Small intestine (tissue), 7 donors: ENCODE measurements at regions not wholly inside any gene's neighbourhood (a gene's known extent, or its start where the extent isn't known, plus 50 kb on each side); places are given as distances from the start of the nearest gene placed in this dataset.

ENCODE experiments used
- DNase-seq, 2 donors: peaks; one replicate each; pipeline versions ENCODE4 v3.0.0 to v3.0.0-alpha.2; 2013
- FAIRE-seq: peaks from 2 replicates; lab custom pipeline; 2012; peaks lifted over from hg19 to GRCh38; lab: Jason Lieb, UNC
- H3K27ac ChIP-seq, 3 donors: one replicate each; pipeline ENCODE4 v1.5.1; 2013; ENCODE audit warnings: low read length in 2 of 3, mild to moderate bottlenecking in 2 of 3, control low read depth in 1 of 3, inconsistent platforms in 1 of 3, low read depth in 1 of 3, moderate library complexity in 1 of 3
- H3K27me3 ChIP-seq, 3 donors: one replicate each; pipeline ENCODE4 v1.6.1; 2013; ENCODE audit warnings: low read length in 3 of 3, inconsistent platforms in 1 of 3; ENCODE audit not compliant: control insufficient read depth in 3 of 3, insufficient read depth in 3 of 3
- H3K36me3 ChIP-seq, 3 donors: one replicate each; pipeline ENCODE4 v1.6.1; 2013; ENCODE audit warnings: low read length in 3 of 3, inconsistent platforms in 1 of 3, low read depth in 1 of 3, mild to moderate bottlenecking in 1 of 3, moderate library complexity in 1 of 3; ENCODE audit not compliant: control insufficient read depth in 3 of 3, insufficient read depth in 2 of 3
- H3K4me1 ChIP-seq, 3 donors: one replicate each; pipeline ENCODE4 v1.6.1; 2013; ENCODE audit warnings: low read length in 2 of 3, inconsistent platforms in 1 of 3, low read depth in 1 of 3, mild to moderate bottlenecking in 1 of 3, moderate library complexity in 1 of 3; ENCODE audit not compliant: control insufficient read depth in 3 of 3, insufficient read depth in 2 of 3
- H3K4me3 ChIP-seq, 3 donors: one replicate each; pipeline ENCODE4 v1.5.1; 2013; ENCODE audit warnings: low read length in 3 of 3, control low read depth in 1 of 3, inconsistent platforms in 1 of 3, low read depth in 1 of 3, mild to moderate bottlenecking in 1 of 3, moderate library complexity in 1 of 3
- H3K9me3 ChIP-seq, 2 donors: one replicate each; pipeline ENCODE4 v1.6.1; 2013; ENCODE audit warnings: low read depth in 1 of 2, low read length in 1 of 2; ENCODE audit not compliant: control insufficient read depth in 2 of 2, insufficient read depth in 1 of 2
- WGBS, 3 donors: extraction: QIAGEN DNeasy Blood & Tissue Kit; methylation state at CpG; one replicate each; pipeline ENCODE4 v1.1.7; 2013; 5-methylcytosine and 5-hydroxymethylcytosine counted together
- donor health status: healthy with polysubstance abuse.
- donor health status: control.
- donor health status: control.
- donor health status: Bipolar disorder and iron deficiency.
- donor health status: healthy.

DNA sequence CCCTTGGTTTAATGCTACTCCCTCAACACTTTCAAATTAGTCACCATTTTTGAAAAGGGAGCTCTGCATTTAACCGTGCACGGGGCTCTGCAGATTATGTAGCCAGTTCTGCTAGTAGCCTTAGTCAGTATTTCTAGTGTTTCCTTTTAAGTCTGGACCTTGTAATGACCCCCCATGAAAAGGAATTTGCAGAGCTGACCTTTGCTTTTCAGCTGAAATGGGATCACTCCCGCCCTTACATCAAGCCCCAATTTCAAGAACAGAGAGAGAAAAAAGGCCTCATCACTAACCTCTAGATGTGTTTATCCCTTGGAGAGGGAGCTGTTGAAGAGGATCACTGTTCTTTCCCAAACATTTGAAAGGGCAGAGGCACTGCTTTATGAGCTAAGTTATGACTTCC, 490.7 kb upstream of the BTBD3 start:
- FAIRE-seq = no peak
- H3K36me3 ChIP-seq = no peaks in the 10 kb centered on the region
- H3K4me3 ChIP-seq = no peak overlapping the region
- DNase-seq = no peak
- H3K9me3 ChIP-seq = no peaks in the 10 kb centered on the region
- H3K4me1 ChIP-seq = no peaks in the 10 kb centered on the region
- no peak overlapping the region for H3K27ac ChIP-seq
- 62 to 68% (median 65%) methylated on average over 3 of the region's 3 CpGs for WGBS, 3 donors
- H3K27me3 ChIP-seq = no peaks in the 10 kb centered on the region

DNA sequence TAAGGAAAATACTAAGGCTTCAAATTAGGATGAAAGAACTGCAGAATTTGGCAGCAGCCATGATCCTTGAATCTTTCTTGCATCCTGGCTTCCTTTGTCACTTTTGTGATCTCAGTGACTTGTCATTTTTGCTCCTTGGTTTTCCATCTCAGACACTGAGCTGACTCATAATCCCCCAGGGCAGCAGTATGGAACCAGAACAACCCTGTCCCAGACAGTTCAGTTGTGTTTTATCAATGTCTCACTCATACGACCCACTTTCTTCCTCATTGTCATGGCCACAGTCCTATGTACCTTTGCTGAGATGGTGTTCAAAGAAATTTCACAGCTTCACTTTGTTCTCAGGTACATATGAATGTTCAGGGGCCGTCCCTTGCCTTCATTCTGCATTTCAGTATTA, 488.5 kb upstream of the BTBD3 start:
- H3K27ac ChIP-seq = no peak overlapping the region
- H3K36me3 ChIP-seq = no peaks in the 10 kb centered on the region
- WGBS, 3 donors = 53 to 78% (median 64%) methylated on average over 2 of the region's 2 CpGs
- H3K9me3 ChIP-seq = no peaks in the 10 kb centered on the region
- no peaks in the 10 kb centered on the region for H3K27me3 ChIP-seq
- no peaks in the 10 kb centered on the region for H3K4me1 ChIP-seq
- DNase-seq = no peak
- no peak overlapping the region for H3K4me3 ChIP-seq
- no peak for FAIRE-seq

DNA sequence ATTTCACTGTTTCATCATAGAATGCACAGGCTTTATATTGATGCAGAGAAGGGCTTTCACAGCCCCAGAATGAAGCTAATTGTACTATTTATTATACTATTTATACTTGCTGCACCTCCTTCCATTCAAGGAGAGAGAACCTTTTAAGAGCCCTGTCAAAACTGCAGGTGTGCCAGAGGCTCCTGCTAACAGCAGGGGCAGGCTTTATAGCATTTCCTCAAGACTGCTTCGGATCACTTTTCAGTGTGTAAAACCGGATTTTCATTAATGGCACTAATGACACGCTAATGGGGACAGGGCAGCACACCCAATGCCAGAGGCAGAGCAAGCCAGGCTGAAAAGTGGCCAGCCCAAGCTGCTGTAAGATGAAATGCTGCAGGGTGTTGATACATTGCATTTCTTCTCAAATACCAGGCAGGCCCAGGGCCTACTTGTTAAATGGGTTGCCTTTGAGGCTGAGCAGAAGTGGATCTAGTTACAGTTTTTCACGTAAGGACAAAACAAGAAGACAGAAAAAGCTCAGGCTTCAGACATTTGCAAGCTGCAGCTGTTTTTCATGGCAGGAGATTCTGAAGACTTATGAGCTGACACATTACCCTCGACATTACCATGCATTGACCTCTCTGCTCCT, 487.7 kb upstream of the BTBD3 start:
- FAIRE-seq (no peak), DNase-seq (no peak)
- Histone ChIP-seq H3K4me3 (no peak overlapping the region), H3K27me3 (no peaks in the 10 kb centered on the region), H3K36me3 (no peaks in the 10 kb centered on the region), H3K9me3 (peaks cover 0 to 4% of the 10 kb centered on the region in 2 donors), H3K4me1 (no peaks in the 10 kb centered on the region), H3K27ac (no peak overlapping the region)
- WGBS, 3 donors = 66 to 81% (median 71%) methylated on average over 5 of the region's 5 CpGs

- no peaks in the 10 kb centered on the region for H3K4me1 ChIP-seq
- H3K4me3 ChIP-seq = no peak overlapping the region
- no peaks in the 10 kb centered on the region for H3K27me3 ChIP-seq
- no peaks in the 10 kb centered on the region for H3K36me3 ChIP-seq
- WGBS, 3 donors = 71 to 90% (median 77%) methylated on average over 3 of the region's 3 CpGs
- FAIRE-seq (no peak), DNase-seq (no peak)
- peaks cover 0 to 10% of the 10 kb centered on the region in 2 donors for H3K9me3 ChIP-seq
- no peak overlapping the region for H3K27ac ChIP-seq
These were observed 487.0 kb upstream of the BTBD3 start for GRCh38 chr20:11430652-11431051.

DNA sequence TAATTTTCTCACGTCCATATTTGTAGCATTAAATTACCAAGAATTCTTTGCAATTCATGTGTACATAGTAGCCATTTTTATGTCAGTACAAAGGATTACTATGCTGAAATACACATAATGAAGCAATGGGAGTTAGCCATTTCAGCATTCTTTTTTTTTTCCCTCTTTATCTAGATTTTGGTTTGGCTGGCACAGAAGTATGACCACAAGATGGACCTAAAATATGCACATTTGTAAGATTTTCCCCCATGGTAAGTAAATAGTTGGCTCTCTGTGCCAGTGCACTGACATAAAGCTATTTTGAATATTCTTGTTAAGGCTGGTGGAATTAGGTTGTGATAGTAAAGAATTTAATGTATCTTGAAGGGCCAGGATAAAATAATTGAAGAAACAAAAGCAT, 486.1 kb upstream of the BTBD3 start:
- Histone ChIP-seq H3K27ac (no peak overlapping the region), H3K36me3 (no peaks in the 10 kb centered on the region), H3K4me3 (no peak overlapping the region), H3K4me1 (no peaks in the 10 kb centered on the region), H3K9me3 (peaks cover 0 to 19% of the 10 kb centered on the region in 2 donors), H3K27me3 (no peaks in the 10 kb centered on the region)
- no peak for FAIRE-seq
- 85 to 88% (median 86%) methylated on average over 1 of the region's 1 CpG for WGBS, 3 donors
- DNase-seq = no peak

GRCh38 chr20:11432407-11432806, 485.3 kb upstream of the BTBD3 start:
- WGBS, 3 donors = 33 to 48% (median 41%) methylated on average over 3 of the region's 3 CpGs

GRCh38 chr20:11436113-11436905, 481.4 kb upstream of the BTBD3 start:
- DNase-seq (no peak), FAIRE-seq (no peak)
- 66 to 78% (median 73%) methylated on average over 4 of the region's 4 CpGs for WGBS, 3 donors
- no peak overlapping the region for H3K4me3 ChIP-seq
- H3K27ac ChIP-seq = no peak overlapping the region
- no peaks in the 10 kb centered on the region for H3K27me3 ChIP-seq
- H3K4me1 ChIP-seq = no peaks in the 10 kb centered on the region
- peaks cover 0 to 27% of the 10 kb centered on the region in 2 donors for H3K9me3 ChIP-seq
- peaks cover 0 to 2% (median 0%) of the 10 kb centered on the region in 3 donors for H3K36me3 ChIP-seq

More at GRCh38 chr20:11432407-11432806, 485.3 kb upstream of the BTBD3 start:
- DNase-seq (no peak), FAIRE-seq (no peak)
- Histone ChIP-seq H3K27me3 (no peaks in the 10 kb centered on the region), H3K4me1 (no peaks in the 10 kb centered on the region), H3K27ac (no peak overlapping the region), H3K4me3 (no peak overlapping the region), H3K36me3 (no peaks in the 10 kb centered on the region), H3K9me3 (peaks cover 0 to 25% of the 10 kb centered on the region in 2 donors)

DNA sequence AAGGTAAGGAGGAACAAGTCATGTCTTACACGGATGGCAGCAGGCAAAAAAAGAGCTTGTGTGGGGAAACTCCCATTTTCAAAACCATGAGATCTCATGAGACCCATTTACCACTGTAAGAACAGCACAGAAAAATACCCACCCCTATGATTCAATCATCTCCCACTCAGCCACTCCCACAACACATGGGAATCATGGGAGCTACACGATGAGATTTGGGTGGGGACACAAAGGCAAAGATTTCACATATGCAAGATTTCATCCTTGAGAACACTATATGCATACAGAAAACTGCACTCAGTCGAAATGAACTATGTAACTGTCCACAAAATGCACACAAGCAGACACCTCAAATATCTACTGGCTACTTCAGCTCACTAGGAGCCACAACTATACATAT, 480.6 kb upstream of the BTBD3 start:
- FAIRE-seq (no peak), DNase-seq (no peak)
- Histone ChIP-seq H3K4me3 (no peak overlapping the region), H3K9me3 (peaks cover 0 to 27% of the 10 kb centered on the region in 2 donors), H3K27ac (no peak overlapping the region), H3K36me3 (peaks cover 0 to 2% (median 0%) of the 10 kb centered on the region in 3 donors), H3K4me1 (no peaks in the 10 kb centered on the region), H3K27me3 (no peaks in the 10 kb centered on the region)
- WGBS, 3 donors = 66 to 82% (median 79%) methylated on average over 3 of the region's 3 CpGs
